GM19468 (cell line): ENCODE measurements at regions not wholly inside any gene's neighbourhood (a gene's known extent, or its start where the extent isn't known, plus 50 kb on each side); places are given as distances from the start of the nearest gene placed in this dataset.
"Not testable (repeated sequence)": the region's sequence is repeated elsewhere in the genome, so short reads cannot be mapped to it uniquely, and the experiment has no call there.

Experiments
- ATAC-seq: cut with Tn5 transposase; IDR thresholded peaks from one replicate; pipeline ENCODE4 v1.9.1; 2021; ENCODE audit warnings: mild to moderate bottlenecking, moderate library complexity, moderate number of reproducible peaks; ENCODE audit not compliant: unreplicated experiment; ENCODE audit errors: extremely low read depth

DNA sequence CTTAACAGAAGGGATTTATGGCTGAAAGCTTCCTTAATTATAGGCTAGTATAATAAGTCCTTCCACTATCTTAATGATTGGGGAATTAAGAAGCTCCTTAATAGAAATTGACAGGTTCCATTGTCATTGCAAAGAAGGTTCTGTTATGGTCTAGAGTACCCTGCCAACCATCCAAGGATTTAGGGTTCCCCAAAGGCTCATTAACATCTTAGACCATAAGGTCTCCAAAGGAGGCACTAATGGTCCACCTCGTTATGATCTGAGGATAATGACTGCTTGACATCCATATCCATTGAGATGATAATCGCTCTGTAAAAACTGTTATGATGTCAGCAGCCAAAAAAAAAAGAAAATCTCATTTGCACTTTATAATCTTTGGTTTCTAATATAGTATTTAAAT, 441.6 kb downstream of the GBA3 start:
- ATAC-seq = no peak

DNA sequence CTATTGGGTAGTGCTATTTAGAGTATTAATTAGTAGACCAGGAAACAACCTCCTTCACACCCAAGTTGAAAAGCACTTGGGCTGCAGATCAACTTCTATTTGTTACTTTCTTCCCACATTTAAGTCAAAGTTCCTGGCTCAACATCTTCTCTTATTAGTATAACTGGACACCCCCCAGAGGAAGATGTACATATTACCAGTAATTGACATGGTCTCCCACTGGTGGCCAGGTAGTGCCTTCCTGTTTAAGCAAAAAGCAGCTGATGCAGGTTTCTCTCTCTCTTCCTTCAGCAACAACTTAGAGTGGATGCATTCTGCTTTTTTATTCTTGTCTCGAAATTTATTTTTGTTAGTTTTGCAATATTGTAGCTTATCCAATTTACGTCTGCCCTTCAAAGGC, 438.1 kb downstream of the GBA3 start:
- no peak for ATAC-seq

DNA sequence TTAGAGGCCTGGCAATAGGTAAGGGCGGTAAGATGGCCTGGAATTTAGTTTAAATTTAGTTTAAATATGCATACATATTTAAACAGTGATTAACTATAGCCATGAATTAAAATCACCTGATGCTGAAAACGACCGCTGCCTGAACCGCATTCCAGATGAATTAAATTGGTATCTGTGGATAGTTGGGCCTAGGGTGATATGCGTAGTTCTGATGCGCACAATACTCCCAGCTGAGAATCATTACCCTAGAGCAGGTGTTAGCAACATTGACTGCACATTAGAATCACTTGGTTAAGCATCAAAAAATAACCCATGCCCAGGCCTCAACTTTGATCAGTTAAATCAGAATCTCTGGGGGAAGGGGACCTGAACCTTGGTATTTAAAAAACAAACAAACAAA, 432.4 kb downstream of the GBA3 start:
- ATAC-seq = no peak

DNA sequence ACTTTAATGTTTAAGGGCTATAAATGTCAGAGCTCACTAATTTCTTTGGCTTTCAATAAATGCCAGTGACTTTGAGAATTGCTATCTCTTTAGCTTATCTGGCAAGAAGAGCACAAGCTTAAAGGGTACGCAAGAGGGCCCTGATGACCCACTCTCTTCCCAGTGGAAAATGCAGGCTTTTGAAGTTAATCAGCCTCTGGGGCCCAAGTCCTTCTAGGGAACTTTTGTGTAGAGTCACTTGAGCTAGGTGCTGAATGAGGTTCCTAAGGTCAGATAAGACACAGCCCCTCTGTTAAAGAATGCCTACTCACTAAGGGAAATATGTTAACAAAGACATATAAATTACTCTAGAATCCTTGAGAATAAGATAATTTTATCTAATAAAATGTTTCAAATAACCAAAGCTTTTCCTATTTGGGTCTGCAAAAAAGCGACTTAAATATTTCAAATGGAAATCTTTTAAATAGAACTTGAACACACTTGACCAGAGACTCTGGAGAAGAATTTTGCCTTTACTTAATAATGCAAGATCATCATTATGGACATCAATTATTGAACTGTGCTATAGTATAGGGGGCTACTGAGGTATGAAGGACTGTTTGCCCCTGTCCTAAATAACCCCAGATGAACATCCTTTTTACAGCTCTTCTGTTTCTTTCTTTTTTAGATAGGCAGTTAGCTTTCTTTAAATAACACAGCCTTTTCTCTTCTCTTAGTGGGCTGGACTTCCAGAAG, 430.1 kb downstream of the GBA3 start:
- no peak for ATAC-seq

DNA sequence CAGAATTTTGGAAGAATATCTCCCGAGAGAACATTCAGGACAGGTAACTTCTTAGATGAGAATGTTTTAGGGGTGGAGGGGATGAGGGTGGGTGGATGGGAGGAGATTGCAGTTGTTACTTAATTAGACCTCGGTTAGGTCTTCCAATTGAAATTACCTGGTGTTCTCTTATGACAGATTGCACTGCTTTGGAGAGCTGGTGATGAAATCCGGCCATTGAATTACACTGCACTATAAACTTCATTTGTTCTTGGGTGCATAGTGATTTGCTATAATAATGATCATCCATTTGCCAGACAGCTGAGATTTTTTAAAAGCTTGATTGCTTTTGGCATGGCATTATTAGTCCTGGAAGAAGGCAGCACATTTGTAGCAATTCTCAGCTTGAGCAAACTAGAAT, 427.6 kb downstream of the GBA3 start:
- ATAC-seq = no peak

DNA sequence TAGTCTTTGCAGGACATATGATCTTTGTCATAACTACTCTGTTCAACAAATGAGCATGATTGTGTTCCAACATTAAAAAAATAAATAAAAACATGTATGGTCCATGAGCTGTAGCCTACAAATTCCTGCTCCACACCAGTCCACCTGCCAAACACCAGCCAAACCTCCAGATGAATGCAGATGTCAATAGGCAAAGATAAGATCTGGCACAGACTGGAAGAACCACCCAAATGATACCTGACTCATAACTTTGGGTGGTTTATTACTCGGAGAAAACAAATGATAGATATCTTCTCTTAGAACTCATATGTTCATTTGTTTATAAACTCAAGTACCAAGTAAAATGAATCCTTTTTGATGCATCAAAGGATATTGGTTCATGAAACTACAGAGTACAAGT, 425.1 kb downstream of the GBA3 start:
- ATAC-seq = no peak

DNA sequence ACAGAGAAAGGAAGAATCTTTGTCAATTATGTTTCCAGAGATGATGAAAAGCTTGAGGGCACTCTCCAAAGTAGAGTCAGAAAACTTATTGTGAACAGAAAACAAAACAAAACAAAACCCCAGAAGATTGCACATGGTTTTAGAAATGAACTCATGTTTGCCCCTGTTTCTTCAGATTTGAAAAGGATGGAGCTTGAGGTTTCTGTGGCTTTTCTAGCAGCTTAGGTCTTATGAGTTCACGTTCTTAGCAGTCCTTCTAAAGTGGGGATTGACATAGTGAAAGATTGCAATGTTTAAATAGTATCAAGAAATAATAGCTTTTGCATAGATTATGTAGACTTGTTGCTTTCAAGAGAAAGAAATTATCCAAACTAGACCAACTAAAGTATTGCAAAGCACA, 421.8 kb downstream of the GBA3 start:
- no peak for ATAC-seq

DNA sequence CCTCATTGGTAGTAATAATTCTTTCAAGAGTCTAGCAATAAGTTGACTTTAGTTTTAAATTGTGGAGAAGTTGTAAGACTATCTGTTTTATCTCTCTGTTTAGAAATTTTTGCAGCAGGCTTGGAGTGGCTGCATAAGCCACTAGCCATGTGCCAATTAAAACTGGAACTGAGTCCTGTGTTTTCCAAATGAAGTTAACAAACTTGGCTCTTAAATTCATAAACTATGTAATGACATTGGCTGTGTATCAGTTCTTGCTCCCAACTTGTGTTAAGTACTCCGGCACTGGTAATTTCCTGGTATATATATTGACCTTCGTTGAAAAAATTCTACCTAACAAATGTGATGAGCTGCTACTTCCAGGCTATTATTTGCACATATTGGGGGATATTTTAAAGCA, 420.4 kb downstream of the GBA3 start:
- ATAC-seq = no peak

DNA sequence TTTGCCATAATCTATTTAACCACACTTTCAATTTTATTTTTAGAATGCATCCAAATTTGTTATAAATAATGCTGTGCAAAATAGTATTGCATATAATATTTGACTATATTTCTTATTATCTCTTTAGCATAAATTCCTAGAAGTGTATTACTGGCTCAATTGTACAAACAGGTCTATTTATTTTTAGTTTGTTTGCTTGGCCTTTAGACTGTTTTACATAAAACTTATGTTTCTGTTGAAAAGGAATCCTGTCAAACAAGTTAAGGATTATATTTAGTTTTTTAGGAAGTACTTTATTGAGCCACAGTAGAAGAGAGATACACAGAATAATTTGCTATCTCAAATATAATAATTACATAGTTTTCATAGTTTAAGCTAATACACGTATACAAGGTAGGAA, 413.8 kb downstream of the GBA3 start:
- ATAC-seq = no peak

DNA sequence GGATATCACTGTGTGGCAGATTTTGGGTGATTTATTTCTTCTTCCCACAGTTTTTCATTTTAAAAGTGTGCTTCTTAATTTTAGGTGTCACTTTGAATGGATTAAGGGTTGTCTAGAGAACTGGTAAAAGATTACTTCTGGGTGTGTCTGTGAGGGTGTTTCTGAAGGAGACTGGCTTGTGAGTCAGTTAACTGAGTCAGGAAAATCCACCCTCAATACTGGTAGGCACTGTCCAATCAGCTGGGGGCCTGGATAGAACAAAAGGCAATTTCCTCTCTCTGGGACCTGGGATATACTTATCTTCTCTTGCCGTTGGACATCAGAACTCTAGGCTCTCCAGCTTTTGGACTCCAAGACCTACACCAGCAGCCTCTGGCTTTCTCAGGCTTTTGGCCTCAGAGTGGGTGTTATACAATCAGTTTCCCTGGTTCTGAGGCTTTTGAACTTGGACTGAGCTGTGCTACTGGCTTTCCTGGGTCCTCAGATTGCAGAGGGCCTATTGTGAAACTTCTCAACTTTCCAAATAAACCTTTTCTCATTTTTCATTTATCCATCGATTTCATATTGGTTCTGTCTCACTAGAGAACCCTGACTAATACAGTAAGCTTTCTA, 413.1 kb downstream of the GBA3 start:
- no peak for ATAC-seq

DNA sequence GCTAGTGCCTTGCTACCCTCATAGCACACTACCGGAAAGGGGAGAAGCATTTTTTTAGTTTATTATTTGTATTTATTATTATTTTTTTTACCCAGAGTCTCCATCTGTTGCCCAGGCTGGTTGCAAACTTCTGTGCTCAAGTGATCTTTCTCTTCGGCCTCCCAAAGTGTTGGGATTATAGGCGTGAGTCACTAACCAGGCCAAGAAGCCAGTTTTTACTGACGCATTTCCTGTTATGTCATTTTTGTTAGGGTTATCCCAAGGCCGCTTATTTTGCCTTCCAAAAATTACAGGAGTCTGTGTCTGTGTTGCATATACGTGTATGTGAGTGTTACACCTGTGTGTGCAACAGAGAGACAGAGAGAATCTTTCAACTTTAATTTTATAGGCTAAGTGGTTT, 404.5 kb downstream of the GBA3 start:
- no peak for ATAC-seq

DNA sequence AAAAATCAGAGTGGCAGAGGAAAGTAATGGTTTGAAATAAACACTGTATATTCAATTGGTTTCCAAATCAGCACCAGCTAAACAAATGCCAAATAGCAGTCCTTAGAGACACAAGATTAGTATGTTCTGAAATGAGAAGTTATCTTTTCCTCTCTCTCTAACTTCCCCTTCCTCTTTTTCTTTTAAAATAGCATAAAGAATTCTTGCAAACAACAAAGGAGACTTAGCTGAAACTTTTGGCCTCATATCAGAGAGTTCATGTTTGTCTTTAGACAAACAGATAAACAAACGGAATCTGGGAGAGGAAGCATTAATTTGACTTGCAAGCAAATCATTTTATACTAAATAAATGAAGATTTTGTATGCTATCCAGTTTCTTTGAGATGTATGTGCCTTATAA, 399.0 kb downstream of the GBA3 start:
- ATAC-seq = no peak

DNA sequence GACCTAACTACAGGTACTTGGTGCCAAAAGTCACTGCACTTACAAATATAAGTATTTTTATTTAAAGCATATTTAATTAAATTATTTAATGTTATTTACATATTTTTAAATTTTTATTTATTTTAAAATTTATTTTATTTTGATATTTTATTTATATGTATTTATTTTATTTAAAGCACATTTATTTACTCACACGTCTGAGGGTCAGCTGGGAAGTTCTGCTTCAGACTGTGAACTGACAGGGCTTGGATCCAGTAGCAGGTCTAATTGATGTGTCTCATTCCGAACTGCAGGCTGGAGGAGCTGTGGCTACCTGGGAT, 392.5 kb downstream of the GBA3 start:
- no peak for ATAC-seq

DNA sequence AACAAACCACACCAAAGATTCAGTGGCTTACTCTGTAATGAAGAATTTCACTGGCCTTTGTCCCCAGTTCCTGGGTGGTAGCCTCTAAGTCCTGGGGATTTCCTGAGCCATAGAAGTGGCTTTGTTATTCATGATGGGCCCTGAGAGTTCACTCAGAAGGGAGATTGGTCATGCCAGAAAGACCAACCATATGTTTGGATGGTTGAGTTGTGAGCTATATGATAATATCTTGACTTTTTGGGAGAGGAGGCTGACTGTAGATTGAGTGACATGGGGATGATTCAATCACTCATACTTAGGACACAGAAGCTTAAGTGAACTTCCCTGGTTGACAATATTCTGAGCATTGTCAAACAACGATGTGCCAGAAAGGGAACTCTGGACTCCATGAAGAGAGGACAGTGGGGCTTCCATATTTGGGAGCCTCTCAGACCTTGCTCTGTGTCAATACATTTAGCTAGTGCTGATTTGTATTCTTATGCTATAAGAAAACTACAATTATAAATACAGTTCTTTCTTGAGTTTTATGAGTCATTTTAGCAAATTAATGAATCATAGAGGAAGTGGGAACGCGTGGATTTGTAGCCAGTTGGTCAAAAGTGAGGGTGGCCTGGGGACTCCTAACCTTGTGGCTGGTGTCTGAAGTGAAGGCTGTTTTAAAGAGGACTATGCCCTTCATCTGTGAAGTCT, 392.0 kb downstream of the GBA3 start:
- ATAC-seq = no peak

DNA sequence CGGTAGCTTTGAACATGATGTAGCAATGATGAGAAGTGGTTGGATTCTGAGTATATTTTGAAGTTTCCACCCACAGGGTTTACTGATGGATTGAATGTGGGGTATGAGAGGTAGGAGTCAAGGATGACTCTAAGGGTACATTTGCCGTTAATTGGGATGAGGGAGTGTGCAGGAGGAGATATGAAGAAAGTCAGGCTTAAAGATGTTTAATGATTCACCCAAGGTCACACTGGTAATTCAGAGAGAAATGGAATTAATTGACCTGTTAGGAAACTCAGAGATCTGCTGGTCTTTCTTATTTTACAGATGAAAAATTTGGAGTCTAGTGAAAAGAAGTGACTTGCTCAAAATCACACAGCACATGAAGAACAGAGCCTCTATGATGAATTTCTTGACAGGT, 390.7 kb downstream of the GBA3 start:
- ATAC-seq = no peak

DNA sequence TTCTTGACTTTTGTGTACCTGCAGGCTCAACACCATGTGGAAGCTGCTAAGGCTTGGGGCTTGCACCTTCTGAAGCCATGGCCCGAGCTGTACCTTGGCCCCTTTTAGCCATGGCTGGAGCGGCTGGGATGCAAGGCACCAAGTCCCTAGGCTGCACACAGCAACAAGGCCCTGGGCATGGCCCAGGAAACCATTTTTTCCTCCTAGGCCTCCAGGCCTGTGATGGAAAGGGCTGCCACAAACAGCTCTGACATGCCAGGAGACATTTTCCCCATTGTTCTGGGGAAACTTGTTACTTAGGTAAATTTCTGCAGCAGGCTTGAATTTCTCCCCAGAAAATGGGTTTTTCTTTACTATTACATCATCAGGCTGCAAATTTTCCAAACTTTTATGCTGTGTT, 387.4 kb downstream of the GBA3 start:
- not testable (repeated sequence) for ATAC-seq

DNA sequence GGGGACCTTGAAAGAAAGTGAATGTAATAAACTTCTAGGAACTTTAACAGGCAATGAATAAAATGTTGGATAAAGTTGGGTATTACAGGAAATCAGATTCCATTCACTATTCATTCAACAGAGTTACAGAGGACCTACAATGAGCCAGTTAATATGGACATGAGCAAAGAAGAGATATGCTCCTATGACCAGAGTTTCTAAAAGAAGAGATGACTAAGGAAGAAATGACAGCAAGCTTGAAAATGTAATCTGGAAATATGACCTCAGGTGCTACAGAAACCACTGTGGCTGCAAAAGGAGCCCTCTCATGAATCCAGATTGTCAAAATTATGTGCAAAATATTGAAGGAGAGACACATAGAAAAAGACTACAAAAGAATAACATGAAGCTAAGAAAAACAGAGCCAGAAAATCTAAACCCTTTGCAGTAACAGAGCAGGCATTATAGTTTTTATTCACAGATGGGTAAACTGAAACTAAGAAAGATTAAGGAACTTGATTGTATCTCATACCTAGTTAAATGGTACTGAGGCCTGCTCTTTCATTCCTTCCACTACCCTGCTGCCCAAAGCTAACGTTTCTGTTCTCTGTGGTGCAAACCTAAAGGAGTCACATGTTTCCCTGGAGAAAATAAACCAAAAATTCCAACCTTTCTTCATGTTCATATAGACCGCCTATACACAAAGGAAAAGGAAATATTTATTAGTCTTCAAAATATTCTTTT, 378.3 kb downstream of the GBA3 start:
- no peak for ATAC-seq

DNA sequence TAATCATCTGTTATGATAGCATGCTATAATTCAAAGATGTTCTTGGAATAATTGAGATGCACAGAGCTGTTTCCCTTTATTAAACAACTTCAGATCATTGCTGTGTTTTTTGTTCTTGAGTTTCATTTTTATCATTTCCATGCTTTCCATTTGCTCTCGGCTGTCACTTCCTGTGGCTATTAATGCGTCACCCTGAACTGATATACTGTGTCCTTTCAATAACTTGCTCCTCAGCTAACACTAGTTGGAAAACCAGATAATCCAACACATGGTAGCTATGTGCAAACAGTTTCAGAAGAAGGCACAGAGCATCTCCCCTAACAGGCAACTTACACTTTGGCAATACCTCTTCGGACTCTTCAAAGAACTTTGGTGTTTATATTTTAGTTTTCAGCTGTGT, 376.0 kb downstream of the GBA3 start:
- ATAC-seq = no peak

DNA sequence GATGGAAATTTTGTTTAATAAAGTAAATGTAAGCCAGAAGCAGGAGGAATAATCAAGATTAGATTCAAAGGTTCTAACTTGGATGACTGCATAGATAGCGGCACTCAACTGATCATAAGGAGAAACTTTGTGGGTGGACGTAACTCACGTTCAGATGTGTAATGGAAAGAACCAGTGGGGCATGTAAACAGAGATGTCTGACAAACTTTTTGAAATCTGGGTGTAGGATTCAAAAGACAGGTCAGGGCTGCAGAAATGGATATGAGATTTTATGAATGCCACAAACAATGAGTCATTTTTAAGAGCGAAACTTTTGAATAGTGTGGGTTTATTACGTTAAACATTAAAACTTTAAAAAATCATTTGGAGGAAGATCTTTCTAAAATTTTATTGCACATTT, 375.6 kb downstream of the GBA3 start:
- ATAC-seq = no peak

DNA sequence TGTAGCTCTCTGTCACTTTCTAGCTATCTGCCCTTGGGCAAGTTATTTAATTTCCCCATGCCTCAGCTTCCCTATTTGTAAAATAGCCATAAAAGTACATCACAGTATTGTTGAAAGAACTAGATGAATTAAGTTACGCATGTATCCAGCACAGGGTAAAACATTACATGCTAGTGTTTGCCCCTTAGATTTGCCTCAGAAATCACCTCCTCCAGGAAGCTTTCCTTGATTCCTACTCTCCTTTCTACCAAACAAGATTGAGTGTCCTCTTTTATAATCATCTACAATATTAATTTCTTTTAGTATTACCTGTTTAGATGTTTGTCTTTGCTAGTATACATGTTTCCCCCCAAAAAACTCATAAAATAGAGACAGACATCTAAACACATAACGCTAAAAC, 369.5 kb downstream of the GBA3 start:
- ATAC-seq = no peak

DNA sequence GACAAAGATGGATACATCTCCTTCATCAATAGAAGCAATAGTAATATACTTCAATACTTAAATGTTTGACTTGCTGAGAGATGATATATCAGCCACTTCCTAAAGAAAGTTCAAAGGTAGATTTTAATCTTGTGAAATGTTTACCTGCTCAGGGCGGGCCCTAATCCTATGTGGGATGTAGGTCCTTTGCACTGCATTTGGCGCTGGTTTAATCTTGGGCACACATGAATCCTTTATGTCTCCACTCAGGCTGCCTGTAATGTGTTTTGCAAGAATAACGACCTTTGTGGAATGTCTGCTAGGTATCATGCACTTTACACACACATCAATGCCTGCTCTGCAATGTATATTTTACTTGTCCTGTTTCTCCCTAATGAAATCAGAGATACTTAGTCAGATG, 368.7 kb downstream of the GBA3 start:
- no peak for ATAC-seq
